ENCODE measurements at regions not wholly inside any gene's neighbourhood (a gene's known extent, or its start where the extent isn't known, plus 50 kb on each side); places are given as distances from the start of the nearest gene placed in this dataset.

GRCh38 chr2:226077841-226078240, 678.3 kb downstream of the NYAP2 start:
- no peak overlapping the region for H3K27ac ChIP-seq (ENCODE audit: low read depth, low read length, poor library complexity, severe bottlenecking)
- no peaks in the 10 kb centered on the region for H3K27me3 ChIP-seq (ENCODE audit: insufficient read depth, low read length)
- no peaks in the 10 kb centered on the region for H4K20me1 ChIP-seq (ENCODE audit: insufficient read depth, low read length)
- no peaks in the 10 kb centered on the region for H3K9me3 ChIP-seq (ENCODE audit: low read length)
- no peak overlapping the region for H3K4me3 ChIP-seq (ENCODE audit: low read depth, low read length, poor library complexity, severe bottlenecking)
- H2AFZ ChIP-seq (ENCODE audit: low read length) = no peak overlapping the region
- H3K79me2 ChIP-seq (ENCODE audit: insufficient read depth, low read length) = no peaks in the 10 kb centered on the region
- no peak overlapping the region for H3K4me2 ChIP-seq (ENCODE audit: low read length)
- no peaks in the 10 kb centered on the region for H3K4me1 ChIP-seq (ENCODE audit: insufficient read depth, low read length, severe bottlenecking)
- no peaks in the 10 kb centered on the region for H3F3A ChIP-seq (ENCODE audit: insufficient read depth, low read length)
- no peaks in the 10 kb centered on the region for H3K36me3 ChIP-seq (ENCODE audit: insufficient read depth, low read length)
- TF ChIP-seq EZH2 (IDR thresholded peaks at IDR 0.05; ENCODE audit: borderline replicate concordance, low read length) = no peak
- TF ChIP-seq, protein P1, sequence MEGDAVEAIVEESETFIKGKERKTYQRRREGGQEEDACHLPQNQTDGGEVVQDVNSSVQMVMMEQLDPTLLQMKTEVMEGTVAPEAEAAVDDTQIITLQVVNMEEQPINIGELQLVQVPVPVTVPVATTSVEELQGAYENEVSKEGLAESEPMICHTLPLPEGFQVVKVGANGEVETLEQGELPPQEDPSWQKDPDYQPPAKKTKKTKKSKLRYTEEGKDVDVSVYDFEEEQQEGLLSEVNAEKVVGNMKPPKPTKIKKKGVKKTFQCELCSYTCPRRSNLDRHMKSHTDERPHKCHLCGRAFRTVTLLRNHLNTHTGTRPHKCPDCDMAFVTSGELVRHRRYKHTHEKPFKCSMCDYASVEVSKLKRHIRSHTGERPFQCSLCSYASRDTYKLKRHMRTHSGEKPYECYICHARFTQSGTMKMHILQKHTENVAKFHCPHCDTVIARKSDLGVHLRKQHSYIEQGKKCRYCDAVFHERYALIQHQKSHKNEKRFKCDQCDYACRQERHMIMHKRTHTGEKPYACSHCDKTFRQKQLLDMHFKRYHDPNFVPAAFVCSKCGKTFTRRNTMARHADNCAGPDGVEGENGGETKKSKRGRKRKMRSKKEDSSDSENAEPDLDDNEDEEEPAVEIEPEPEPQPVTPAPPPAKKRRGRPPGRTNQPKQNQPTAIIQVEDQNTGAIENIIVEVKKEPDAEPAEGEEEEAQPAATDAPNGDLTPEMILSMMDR (IDR thresholded peaks at IDR 0.05; ENCODE audit: low read length) = no peak
- no peaks in the 10 kb centered on the region for H3K9me2 ChIP-seq (ENCODE audit: low read depth, low read length)
- H3K9ac ChIP-seq (ENCODE audit: low read length) = no peak overlapping the region

DNA sequence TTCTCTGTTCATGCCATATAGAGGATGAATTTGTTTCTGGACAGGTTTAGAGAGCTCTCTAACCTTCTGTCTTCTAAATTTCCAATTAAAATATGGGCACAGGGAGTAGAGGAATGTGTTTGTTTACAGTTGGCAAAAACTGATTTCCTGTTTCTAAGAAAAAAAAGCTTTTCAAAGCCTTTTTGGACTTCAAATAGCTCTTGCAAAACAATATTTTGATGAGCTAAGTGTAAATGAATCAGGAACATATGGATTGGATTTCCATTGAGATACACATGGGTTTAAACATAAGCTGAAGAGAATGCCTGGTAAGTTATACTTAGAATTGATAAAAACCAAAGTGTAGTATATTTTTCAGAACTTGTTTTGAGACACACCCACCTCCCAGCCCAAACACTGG, 677.5 kb downstream of the NYAP2 start:
- TF ChIP-seq EZH2 (IDR thresholded peaks at IDR 0.05; ENCODE audit: borderline replicate concordance, low read length) = no peak
- TF ChIP-seq, protein P1 (IDR thresholded peaks at IDR 0.05; ENCODE audit: low read length) = no peak
- H3K27ac ChIP-seq (ENCODE audit: low read depth, low read length, poor library complexity, severe bottlenecking) = no peak overlapping the region
- no peaks in the 10 kb centered on the region for H3K27me3 ChIP-seq (ENCODE audit: insufficient read depth, low read length)
- H3K9me3 ChIP-seq (ENCODE audit: low read length) = no peaks in the 10 kb centered on the region
- no peaks in the 10 kb centered on the region for H3K79me2 ChIP-seq (ENCODE audit: insufficient read depth, low read length)
- H3K9me2 ChIP-seq (ENCODE audit: low read depth, low read length) = no peaks in the 10 kb centered on the region
- no peak overlapping the region for H2AFZ ChIP-seq (ENCODE audit: low read length)
- no peaks in the 10 kb centered on the region for H4K20me1 ChIP-seq (ENCODE audit: insufficient read depth, low read length)
- H3K4me3 ChIP-seq (ENCODE audit: low read depth, low read length, poor library complexity, severe bottlenecking) = no peak overlapping the region
- H3K36me3 ChIP-seq (ENCODE audit: insufficient read depth, low read length) = no peaks in the 10 kb centered on the region
- no peaks in the 10 kb centered on the region for H3F3A ChIP-seq (ENCODE audit: insufficient read depth, low read length)
- H3K4me2 ChIP-seq (ENCODE audit: low read length) = no peak overlapping the region
- no peaks in the 10 kb centered on the region for H3K4me1 ChIP-seq (ENCODE audit: insufficient read depth, low read length, severe bottlenecking)
- no peak overlapping the region for H3K9ac ChIP-seq (ENCODE audit: low read length)

GRCh38 chr2:226076529-226076928, 677.0 kb downstream of the NYAP2 start:
- no peaks in the 10 kb centered on the region for H3K4me1 ChIP-seq (ENCODE audit: insufficient read depth, low read length, severe bottlenecking)
- no peak overlapping the region for H3K27ac ChIP-seq (ENCODE audit: low read depth, low read length, poor library complexity, severe bottlenecking)
- H3K4me2 ChIP-seq (ENCODE audit: low read length) = no peak overlapping the region
- no peak for TF ChIP-seq EZH2 (IDR thresholded peaks at IDR 0.05; ENCODE audit: borderline replicate concordance, low read length)
- TF ChIP-seq, protein P1 (IDR thresholded peaks at IDR 0.05; ENCODE audit: low read length) = no peak
- no peak overlapping the region for H3K9ac ChIP-seq (ENCODE audit: low read length)
- no peaks in the 10 kb centered on the region for H3K79me2 ChIP-seq (ENCODE audit: insufficient read depth, low read length)
- no peaks in the 10 kb centered on the region for H4K20me1 ChIP-seq (ENCODE audit: insufficient read depth, low read length)
- no peaks in the 10 kb centered on the region for H3F3A ChIP-seq (ENCODE audit: insufficient read depth, low read length)
- H3K4me3 ChIP-seq (ENCODE audit: low read depth, low read length, poor library complexity, severe bottlenecking) = no peak overlapping the region
- H3K9me2 ChIP-seq (ENCODE audit: low read depth, low read length) = no peaks in the 10 kb centered on the region
- no peaks in the 10 kb centered on the region for H3K9me3 ChIP-seq (ENCODE audit: low read length)
- no peak overlapping the region for H2AFZ ChIP-seq (ENCODE audit: low read length)
- no peaks in the 10 kb centered on the region for H3K27me3 ChIP-seq (ENCODE audit: insufficient read depth, low read length)
- no peaks in the 10 kb centered on the region for H3K36me3 ChIP-seq (ENCODE audit: insufficient read depth, low read length)

Data from OCI-LY1 (cell line).